ENCODE measurements at regions not wholly inside any gene's neighbourhood (a gene's known extent, or its start where the extent isn't known, plus 50 kb on each side); places are given as distances from the start of the nearest gene placed in this dataset.

GRCh38 chr10:117911684-117912083 is 135.1 kb downstream of the RAB11FIP2 start:
- no peak overlapping the region for H3K4me3 ChIP-seq (replicated peaks in 1 of 2; ENCODE audit: low read depth in 2 of 2, low read length in 2 of 2)
- TF ChIP-seq, protein P1, sequence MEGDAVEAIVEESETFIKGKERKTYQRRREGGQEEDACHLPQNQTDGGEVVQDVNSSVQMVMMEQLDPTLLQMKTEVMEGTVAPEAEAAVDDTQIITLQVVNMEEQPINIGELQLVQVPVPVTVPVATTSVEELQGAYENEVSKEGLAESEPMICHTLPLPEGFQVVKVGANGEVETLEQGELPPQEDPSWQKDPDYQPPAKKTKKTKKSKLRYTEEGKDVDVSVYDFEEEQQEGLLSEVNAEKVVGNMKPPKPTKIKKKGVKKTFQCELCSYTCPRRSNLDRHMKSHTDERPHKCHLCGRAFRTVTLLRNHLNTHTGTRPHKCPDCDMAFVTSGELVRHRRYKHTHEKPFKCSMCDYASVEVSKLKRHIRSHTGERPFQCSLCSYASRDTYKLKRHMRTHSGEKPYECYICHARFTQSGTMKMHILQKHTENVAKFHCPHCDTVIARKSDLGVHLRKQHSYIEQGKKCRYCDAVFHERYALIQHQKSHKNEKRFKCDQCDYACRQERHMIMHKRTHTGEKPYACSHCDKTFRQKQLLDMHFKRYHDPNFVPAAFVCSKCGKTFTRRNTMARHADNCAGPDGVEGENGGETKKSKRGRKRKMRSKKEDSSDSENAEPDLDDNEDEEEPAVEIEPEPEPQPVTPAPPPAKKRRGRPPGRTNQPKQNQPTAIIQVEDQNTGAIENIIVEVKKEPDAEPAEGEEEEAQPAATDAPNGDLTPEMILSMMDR (IDR thresholded peaks at IDR 0.05; ENCODE audit: low read depth, low read length), result no peak
- DNase-seq (ENCODE audit: low read depth in 2 of 2), result no peak

DNA sequence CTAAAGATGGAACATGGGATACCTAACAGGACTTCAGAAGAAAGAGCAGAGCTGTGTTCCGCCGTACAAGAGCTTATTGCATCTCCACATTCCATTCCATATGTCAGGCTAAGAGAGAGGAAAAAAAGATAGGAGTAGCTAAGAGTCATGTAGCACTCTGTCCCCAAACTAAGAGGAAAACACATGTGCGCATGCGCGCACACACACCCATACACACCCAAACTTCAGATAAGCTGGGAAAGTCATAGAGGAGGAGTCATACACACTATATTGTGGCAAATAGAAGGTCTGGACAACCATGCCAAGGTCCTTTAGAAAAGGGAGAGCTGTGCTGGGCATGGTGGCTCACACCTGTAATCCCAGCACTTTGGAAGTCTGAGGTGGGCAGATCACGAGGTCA is 132.4 kb downstream of the RAB11FIP2 start:
- TF ChIP-seq, protein P1 (IDR thresholded peaks at IDR 0.05; ENCODE audit: low read depth, low read length), result no peak
- H3K4me3 ChIP-seq (replicated peaks in 1 of 2; ENCODE audit: low read depth in 2 of 2, low read length in 2 of 2), result no peak overlapping the region
- DNase-seq (ENCODE audit: low read depth in 2 of 2), result no peak

DNA sequence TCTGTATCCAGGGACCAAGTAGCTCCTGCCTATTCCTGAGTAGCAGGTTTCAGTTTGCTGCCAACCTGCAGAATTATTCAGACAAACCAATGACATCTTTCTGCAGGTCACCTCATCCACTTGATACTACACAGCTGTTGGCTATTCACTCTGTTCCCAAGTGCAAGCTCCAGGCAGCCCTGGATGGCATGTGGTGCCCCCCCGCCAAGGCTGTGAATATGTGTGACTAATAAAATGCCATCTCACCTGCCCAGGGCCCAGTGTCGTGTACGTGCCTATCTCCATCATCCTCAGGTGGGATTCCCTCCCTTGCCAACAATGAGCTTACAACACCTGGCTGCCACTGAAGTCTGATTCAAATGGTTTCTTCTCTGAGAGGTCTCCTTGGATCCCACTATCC is 125.8 kb downstream of the RAB11FIP2 start:
- no peak for DNase-seq (ENCODE audit: low read depth in 2 of 2)
- TF ChIP-seq, protein P1 (IDR thresholded peaks at IDR 0.05; ENCODE audit: low read depth, low read length), result no peak
- H3K4me3 ChIP-seq (replicated peaks in 1 of 2; ENCODE audit: low read depth in 2 of 2, low read length in 2 of 2), result no peak overlapping the region

DNA sequence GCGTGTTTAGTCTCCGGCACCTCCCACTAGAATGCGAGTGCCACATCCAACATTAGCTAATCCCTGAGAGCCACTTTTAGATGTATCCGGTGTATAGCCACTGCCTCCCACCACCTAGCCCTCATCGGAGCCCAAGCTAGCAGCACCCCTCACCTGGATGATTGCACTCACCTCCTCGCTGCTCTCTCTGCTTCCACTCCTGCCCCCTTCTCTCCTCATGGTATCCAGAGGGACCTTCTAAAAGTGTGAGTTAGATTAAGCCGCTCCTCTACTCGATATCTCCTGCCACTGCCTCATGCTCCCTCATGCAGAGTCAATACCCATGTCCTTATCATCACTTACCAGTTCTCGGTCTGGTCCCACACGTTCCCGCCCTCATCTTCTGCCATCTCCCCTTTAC is 125.3 kb downstream of the RAB11FIP2 start:
- H3K4me3 ChIP-seq (replicated peaks in 1 of 2; ENCODE audit: low read depth in 2 of 2, low read length in 2 of 2), result no peak overlapping the region
- TF ChIP-seq, protein P1 (IDR thresholded peaks at IDR 0.05; ENCODE audit: low read depth, low read length), result no peak
- no peak for DNase-seq (ENCODE audit: low read depth in 2 of 2)

DNA sequence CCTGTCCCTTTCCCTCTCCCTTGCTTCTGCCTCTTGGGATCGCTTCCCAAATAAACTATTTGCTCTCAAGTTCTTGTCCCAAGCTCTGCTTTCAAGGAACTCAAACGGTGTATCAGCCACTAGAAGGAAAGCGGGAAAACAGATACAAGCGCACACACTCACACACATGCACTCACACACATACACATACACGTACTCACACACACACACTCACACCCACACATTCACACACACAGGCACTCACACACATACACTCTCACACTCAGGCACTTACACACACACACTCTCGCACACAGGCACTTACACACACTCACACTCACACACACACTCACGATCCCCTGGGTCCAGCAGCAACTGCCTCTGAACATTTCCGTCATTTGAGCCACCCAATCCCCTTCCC is 121.9 kb downstream of the RAB11FIP2 start:
- TF ChIP-seq, protein P1 (IDR thresholded peaks at IDR 0.05; ENCODE audit: low read depth, low read length), result no peak
- no peak for DNase-seq (ENCODE audit: low read depth in 2 of 2)
- H3K4me3 ChIP-seq (replicated peaks in 1 of 2; ENCODE audit: low read depth in 2 of 2, low read length in 2 of 2), result no peak overlapping the region

DNA sequence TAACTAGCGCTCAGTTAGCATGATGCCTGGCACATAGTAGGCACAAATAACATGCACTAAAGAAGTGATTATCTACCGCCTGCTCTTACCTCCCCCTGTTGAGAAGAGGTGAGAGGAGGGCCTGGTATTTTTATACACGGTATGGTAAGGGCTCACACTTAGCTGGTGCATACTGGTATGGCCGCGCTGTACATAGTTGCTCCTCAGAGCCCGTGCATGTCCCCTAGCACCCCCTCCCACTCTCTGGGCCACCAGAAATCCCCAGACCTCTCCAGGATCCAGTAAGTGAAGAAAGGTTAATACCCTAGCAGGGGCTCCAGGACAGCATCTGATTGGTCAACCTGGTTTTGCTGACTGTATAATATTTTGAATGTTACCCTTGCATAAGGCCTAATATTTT is 121.4 kb downstream of the RAB11FIP2 start:
- no peak for DNase-seq (ENCODE audit: low read depth in 2 of 2)
- no peak overlapping the region for H3K4me3 ChIP-seq (replicated peaks in 1 of 2; ENCODE audit: low read depth in 2 of 2, low read length in 2 of 2)
- TF ChIP-seq, protein P1 (IDR thresholded peaks at IDR 0.05; ENCODE audit: low read depth, low read length), result no peak

DNA sequence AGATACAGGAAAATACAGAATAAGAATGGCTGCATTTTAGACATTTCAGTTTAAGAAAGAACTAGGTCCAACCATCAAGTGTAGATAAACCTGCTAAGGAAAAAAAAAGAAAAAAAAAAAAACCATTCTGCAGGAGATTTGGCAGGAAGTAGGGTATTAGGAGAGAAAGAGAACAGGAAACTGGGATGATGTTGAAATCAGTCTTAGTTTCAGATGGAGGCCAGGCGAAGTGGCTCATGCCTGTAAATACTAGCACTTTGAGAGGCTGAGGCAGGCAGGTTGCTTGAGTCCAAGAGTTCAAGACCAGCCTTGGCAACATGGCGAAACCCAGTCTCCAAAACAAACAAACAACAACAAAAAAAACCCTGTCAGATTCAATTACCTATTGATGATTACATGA is 120.2 kb downstream of the RAB11FIP2 start:
- H3K4me3 ChIP-seq (replicated peaks in 1 of 2; ENCODE audit: low read depth in 2 of 2, low read length in 2 of 2), result no peak overlapping the region
- DNase-seq (ENCODE audit: low read depth in 2 of 2), result peak in 1 of 2 donors; percentile 2
- TF ChIP-seq, protein P1 (IDR thresholded peaks at IDR 0.05; ENCODE audit: low read depth, low read length), result no peak

Data from cardiac fibroblast (primary cell).